Liver (tissue), 3 donors: ENCODE measurements at regions not wholly inside any gene's neighbourhood (a gene's known extent, or its start where the extent isn't known, plus 50 kb on each side); places are given as distances from the start of the nearest gene placed in this dataset.

Experiments used
- FOXA1 ChIP-seq: IDR thresholded peaks from 2 replicates; pipeline ENCODE4 v1.6.1; 2016; ENCODE audit warnings: antibody characterized with exemption
- FOXA2 ChIP-seq: IDR thresholded peaks from 2 replicates; pipeline ENCODE4 v1.6.1; 2016; ENCODE audit warnings: antibody characterized with exemption
- GABPA ChIP-seq, 2 donors: IDR thresholded peaks in 1 of 2; conservative IDR thresholded peaks in 1 of 2; 2 replicates each; pipeline ENCODE4 v1.6.1; 2016; ENCODE audit warnings: antibody characterized with exemption in 2 of 2, mild to moderate bottlenecking in 1 of 2, moderate library complexity in 1 of 2
- JUND ChIP-seq, 2 donors: IDR thresholded peaks; 2 replicates each; pipeline ENCODE4 v1.6.1; 2016; ENCODE audit warnings: antibody characterized with exemption in 2 of 2
- MAX ChIP-seq: IDR thresholded peaks from 2 replicates; pipeline ENCODE4 v1.6.1; 2016; ENCODE audit warnings: antibody characterized with exemption
- NR2F2 ChIP-seq: IDR thresholded peaks from 2 replicates; pipeline ENCODE4 v1.6.1; 2016; ENCODE audit warnings: antibody characterized with exemption
- RAD21 ChIP-seq, 2 donors: IDR thresholded peaks; 2 replicates each; pipeline ENCODE4 v1.6.1; 2016; ENCODE audit warnings: antibody characterized with exemption in 2 of 2, mild to moderate bottlenecking in 2 of 2
- REST ChIP-seq: IDR thresholded peaks from 2 replicates; pipeline ENCODE4 v1.6.1; 2016; ENCODE audit warnings: antibody characterized with exemption, mild to moderate bottlenecking
- TF ChIP-seq, protein P1 (sequence below): fragments of 150-350 bp; IDR thresholded peaks from 2 replicates; pipeline ENCODE4 v1.5.1; 2017; ENCODE audit warnings: improper control_type of control experiment, low read depth, low read length; ENCODE audit not compliant: missing input control
- donor health status: healthy.
- donor health status: healthy.

DNA sequence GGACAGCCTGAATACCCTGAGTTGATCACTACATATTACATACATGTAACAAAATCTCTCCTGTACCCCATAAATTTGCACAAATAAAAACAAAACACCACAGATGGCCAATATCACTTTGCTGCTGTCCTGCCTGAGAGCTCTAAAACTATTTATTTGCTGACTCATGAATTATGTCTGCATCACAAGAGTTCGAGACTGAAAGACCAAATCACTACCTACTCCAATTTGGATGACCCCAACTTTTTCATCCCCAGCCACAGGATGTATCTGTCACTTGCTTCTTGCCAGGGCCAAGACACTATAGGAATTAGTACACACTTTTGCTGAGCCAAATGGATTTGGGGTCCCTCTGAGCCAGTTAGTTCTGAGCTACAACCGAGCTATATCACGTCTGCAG lies 409.7 kb upstream of the NFE2L3 start:
- TF ChIP-seq, protein P1, sequence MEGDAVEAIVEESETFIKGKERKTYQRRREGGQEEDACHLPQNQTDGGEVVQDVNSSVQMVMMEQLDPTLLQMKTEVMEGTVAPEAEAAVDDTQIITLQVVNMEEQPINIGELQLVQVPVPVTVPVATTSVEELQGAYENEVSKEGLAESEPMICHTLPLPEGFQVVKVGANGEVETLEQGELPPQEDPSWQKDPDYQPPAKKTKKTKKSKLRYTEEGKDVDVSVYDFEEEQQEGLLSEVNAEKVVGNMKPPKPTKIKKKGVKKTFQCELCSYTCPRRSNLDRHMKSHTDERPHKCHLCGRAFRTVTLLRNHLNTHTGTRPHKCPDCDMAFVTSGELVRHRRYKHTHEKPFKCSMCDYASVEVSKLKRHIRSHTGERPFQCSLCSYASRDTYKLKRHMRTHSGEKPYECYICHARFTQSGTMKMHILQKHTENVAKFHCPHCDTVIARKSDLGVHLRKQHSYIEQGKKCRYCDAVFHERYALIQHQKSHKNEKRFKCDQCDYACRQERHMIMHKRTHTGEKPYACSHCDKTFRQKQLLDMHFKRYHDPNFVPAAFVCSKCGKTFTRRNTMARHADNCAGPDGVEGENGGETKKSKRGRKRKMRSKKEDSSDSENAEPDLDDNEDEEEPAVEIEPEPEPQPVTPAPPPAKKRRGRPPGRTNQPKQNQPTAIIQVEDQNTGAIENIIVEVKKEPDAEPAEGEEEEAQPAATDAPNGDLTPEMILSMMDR: no peak
- TF ChIP-seq MAX (no peak), REST (no peak), FOXA1 (no peak), NR2F2 (no peak), JUND (IDR thresholded peaks at IDR 0.05) (no peak), GABPA (IDR thresholded peaks at IDR 0.05 in 1 of 2, conservative IDR thresholded peaks at IDR 0.05 in 1 of 2) (no peak), RAD21 (IDR thresholded peaks at IDR 0.05) (no peak), FOXA2 (no peak)
